H1 (cell line): ENCODE measurements at regions not wholly inside any gene's neighbourhood (a gene's known extent, or its start where the extent isn't known, plus 50 kb on each side); places are given as distances from the start of the nearest gene placed in this dataset.

Source experiments
- CTCF ChIA-PET: fragments of 300-600 bp; sonication (Branson Sonifier 250); formaldehyde crosslinking; loops from one replicate; lab custom pipeline; 2021; ENCODE audit not compliant: partially characterized antibody; lab: Charles Lee
- POLR2A ChIA-PET: fragments of 300-600 bp; sonication (Branson Sonifier 250); formaldehyde crosslinking; loops from one replicate; lab custom pipeline; 2021; ENCODE audit warnings: inconsistent platforms; ENCODE audit not compliant: partially characterized antibody; lab: Charles Lee
- DNase-seq, 2 experiments: peaks; one replicate each; pipeline versions ENCODE4 v3.0.0 to v3.0.0-alpha.2; 2010 to 2022; ENCODE audit warnings: low spot score in 2 of 2, low read depth in 1 of 2, mixed read lengths in 1 of 2
- FAIRE-seq: peaks from 2 replicates; lab custom pipeline; 2011; peaks lifted over from hg19 to GRCh38; lab: Jason Lieb, UNC
- H2AFZ ChIP-seq: 2 replicates; pipeline ENCODE4 v1.8.1; 2012; ENCODE audit warnings: low read length, inconsistent platforms
- H2AK5ac ChIP-seq: 2 replicates; pipeline ENCODE4 v1.6.1; 2013; ENCODE audit warnings: low read depth, low read length
- H2BK120ac ChIP-seq: replicated peaks from 2 replicates; pipeline ENCODE3; 2013; ENCODE audit warnings: low read depth, low read length, inconsistent platforms
- H2BK12ac ChIP-seq: 2 replicates; pipeline ENCODE4 v1.6.1; 2013; ENCODE audit warnings: low read depth, low read length
- H2BK15ac ChIP-seq: 2 replicates; pipeline ENCODE4 v1.6.1; 2013; ENCODE audit warnings: low read length
- H2BK20ac ChIP-seq: 2 replicates; pipeline ENCODE4 v1.6.1; 2013; ENCODE audit warnings: low read length
- H2BK5ac ChIP-seq: 2 replicates; pipeline ENCODE4 v1.6.1; 2013; ENCODE audit warnings: low read depth, low read length
- H3K14ac ChIP-seq: 2 replicates; pipeline ENCODE4 v1.6.1; 2013; ENCODE audit warnings: inconsistent platforms; ENCODE audit not compliant: insufficient read length
- H3K18ac ChIP-seq: 2 replicates; pipeline ENCODE4 v1.6.1; 2013; ENCODE audit warnings: low read length; ENCODE audit errors: extremely low read depth
- H3K23ac ChIP-seq: 2 replicates; pipeline ENCODE4 v1.6.1; 2013; ENCODE audit warnings: inconsistent platforms; ENCODE audit not compliant: insufficient read length
- H3K23me2 ChIP-seq: 2 replicates; pipeline ENCODE4 v1.6.1; 2013; ENCODE audit warnings: low read depth, low read length
- H3K27ac ChIP-seq: 2 replicates; pipeline ENCODE4 v1.6.1; 2011; ENCODE audit warnings: low read depth, low read length, inconsistent platforms
- H3K27me3 ChIP-seq, 4 experiments: replicated peaks in 1 of 4; 1 replicate in 1 of 4; 2 replicates in 3 of 4; pipeline versions ENCODE4 v1.6.1 to v1.8.1; 2011 to 2013; ENCODE audit warnings: low read length in 3 of 4, mild to moderate bottlenecking in 3 of 4, inconsistent platforms in 2 of 4, mixed read lengths in 2 of 4, moderate library complexity in 1 of 4; ENCODE audit not compliant: control insufficient read depth in 3 of 4, insufficient read depth in 3 of 4; ENCODE audit errors: extremely low read depth in 1 of 4
- H3K36me3 ChIP-seq, 4 experiments: 2 replicates each; pipeline versions ENCODE4 v1.6.1 to v1.8.1; 2011 to 2013; ENCODE audit warnings: mild to moderate bottlenecking in 4 of 4, low read length in 3 of 4, moderate library complexity in 2 of 4, control low read depth in 1 of 4, inconsistent platforms in 1 of 4; ENCODE audit not compliant: insufficient read depth in 4 of 4, control insufficient read depth in 2 of 4
- H3K4ac ChIP-seq: replicated peaks from 2 replicates; pipeline ENCODE3; 2013; ENCODE audit warnings: low read length, low read depth, mixed read lengths, inconsistent platforms; ENCODE audit not compliant: insufficient read length
- H3K4me1 ChIP-seq, 4 experiments: replicated peaks in 1 of 4; 1 replicate in 1 of 4; 2 replicates in 3 of 4; pipeline versions ENCODE4 v1.6.1 to v1.8.1; 2011 to 2013; ENCODE audit warnings: low read length in 3 of 4, inconsistent platforms in 2 of 4, mixed read lengths in 1 of 4; ENCODE audit not compliant: insufficient read depth in 4 of 4, control insufficient read depth in 3 of 4
- H3K4me2 ChIP-seq, 2 experiments: 2 replicates each; pipeline versions ENCODE4 v1.6.1 to v1.8.1; 2011 to 2013; ENCODE audit warnings: low read depth in 2 of 2, low read length in 2 of 2, control low read depth in 1 of 2, inconsistent platforms in 1 of 2, mild to moderate bottlenecking in 1 of 2; ENCODE audit not compliant: insufficient read depth in 1 of 2
- H3K4me3 ChIP-seq, 4 experiments: fragments of 200-600, 300-600 bp in 1 of 4; sonication (generic), shearing (Covaris generic), sonication (Bioruptor Twin) in 1 of 4; 2 replicates each; pipeline versions ENCODE4 v1.5.1 to v1.8.1; 2011 to 2016; ENCODE audit warnings: low read length in 4 of 4, low read depth in 3 of 4, control low read depth in 2 of 4, inconsistent platforms in 2 of 4, mild to moderate bottlenecking in 2 of 4, mixed read lengths in 1 of 4, moderate library complexity in 1 of 4; ENCODE audit not compliant: insufficient read depth in 2 of 4; ENCODE audit errors: extremely low read depth in 1 of 4
- H3K56ac ChIP-seq: replicated peaks from 2 replicates; pipeline ENCODE3; 2013; ENCODE audit warnings: low read depth, mild to moderate bottlenecking, mixed read lengths, low read length, inconsistent platforms; ENCODE audit not compliant: insufficient read length
- H3K79me1 ChIP-seq: 2 replicates; pipeline ENCODE4 v1.6.1; 2013; ENCODE audit warnings: low read depth, low read length, control low read depth
- H3K79me2 ChIP-seq, 2 experiments: 2 replicates each; pipeline versions ENCODE4 v1.6.1 to v1.8.1; 2012 to 2013; ENCODE audit warnings: low read length in 2 of 2, mild to moderate bottlenecking in 2 of 2, inconsistent platforms in 1 of 2; ENCODE audit not compliant: insufficient read depth in 2 of 2, control insufficient read depth in 1 of 2
- H3K9ac ChIP-seq, 4 experiments: replicated peaks in 1 of 4; 1 replicate in 1 of 4; 2 replicates in 3 of 4; pipeline versions ENCODE4 v1.6.1 to v1.8.1; 2011 to 2013; ENCODE audit warnings: low read depth in 3 of 4, low read length in 3 of 4, control low read depth in 2 of 4, mild to moderate bottlenecking in 2 of 4, moderate library complexity in 2 of 4, inconsistent platforms in 1 of 4; ENCODE audit errors: extremely low read depth in 1 of 4
- H3K9me3 ChIP-seq, 2 experiments: 2 replicates each; pipeline versions ENCODE4 v1.6.1 to v1.8.1; 2012 to 2013; ENCODE audit warnings: mild to moderate bottlenecking in 2 of 2, moderate library complexity in 2 of 2, control low read depth in 1 of 2, inconsistent platforms in 1 of 2, low read depth in 1 of 2, low read length in 1 of 2, mixed read lengths in 1 of 2; ENCODE audit not compliant: insufficient read depth in 2 of 2
- H4K20me1 ChIP-seq, 2 experiments: replicated peaks in 1 of 2; 2 replicates each; pipeline versions ENCODE3 to v1.8.1; 2011 to 2013; ENCODE audit warnings: inconsistent platforms in 2 of 2, low read length in 2 of 2, mild to moderate bottlenecking in 1 of 2; ENCODE audit not compliant: insufficient read depth in 2 of 2, control insufficient read depth in 1 of 2
- H4K5ac ChIP-seq: 2 replicates; pipeline ENCODE4 v1.6.1; 2013; ENCODE audit warnings: low read length, low read depth, mixed read lengths, inconsistent platforms; ENCODE audit not compliant: insufficient read length
- H4K8ac ChIP-seq: 2 replicates; pipeline ENCODE4 v1.8.0; 2013; ENCODE audit warnings: mild to moderate bottlenecking, moderate library complexity, low read length, inconsistent platforms; ENCODE audit not compliant: insufficient read depth; ENCODE audit errors: extremely low read depth
- H4K91ac ChIP-seq: replicated peaks from 2 replicates; pipeline ENCODE3; 2013; ENCODE audit warnings: low read length, mixed read lengths, inconsistent platforms; ENCODE audit not compliant: insufficient read length
- BACH1 ChIP-seq: IDR thresholded peaks from 2 replicates; pipeline ENCODE4 v1.6.1; 2012; ENCODE audit warnings: low read length, improper control_type of control experiment
- CREB1 ChIP-seq: IDR thresholded peaks from 2 replicates; pipeline ENCODE4 v1.6.1; 2012; ENCODE audit warnings: inconsistent platforms
- CTBP2 ChIP-seq: IDR thresholded peaks from 2 replicates; pipeline ENCODE4 v1.7.0; 2011; ENCODE audit warnings: borderline replicate concordance, mild to moderate bottlenecking, moderate library complexity, mixed read lengths, low read length; ENCODE audit not compliant: insufficient read depth, insufficient read length
- EZH2 ChIP-seq: fragments of 200-600 bp; sonication (generic); IDR thresholded peaks from 2 replicates; pipeline ENCODE4 v1.7.1; 2012; ENCODE audit warnings: low read depth, mild to moderate bottlenecking, moderate library complexity, low read length, inconsistent platforms; ENCODE audit not compliant: severe bottlenecking
- GTF2F1 ChIP-seq: IDR thresholded peaks from 2 replicates; pipeline ENCODE4 v1.6.1; 2012; ENCODE audit warnings: low read depth, low read length, improper control_type of control experiment, borderline replicate concordance
- HDAC6 ChIP-seq: IDR thresholded peaks from one replicate; pipeline ENCODE4 v1.7.1; 2012; ENCODE audit warnings: low read depth, mild to moderate bottlenecking, inconsistent platforms, low read length, moderate library complexity
- KDM4A ChIP-seq: IDR thresholded peaks from one replicate; pipeline ENCODE4 v1.7.1; 2012; ENCODE audit warnings: low read depth, mild to moderate bottlenecking, moderate library complexity, low read length, inconsistent platforms; ENCODE audit not compliant: severe bottlenecking
- MAFK ChIP-seq: IDR thresholded peaks from 2 replicates; pipeline ENCODE4 v1.6.1; 2012; ENCODE audit warnings: low read depth, mild to moderate bottlenecking, improper control_type of control experiment, low read length
- NRF1 ChIP-seq: IDR thresholded peaks from 2 replicates; pipeline ENCODE4 v1.6.1; 2011; ENCODE audit warnings: mild to moderate bottlenecking, low read depth, low read length, improper control_type of control experiment
- SIX5 ChIP-seq: IDR thresholded peaks from 2 replicates; pipeline ENCODE4 v1.6.1; 2011; ENCODE audit warnings: mild to moderate bottlenecking, low read depth, low read length
- SP2 ChIP-seq: IDR thresholded peaks from 2 replicates; pipeline ENCODE4 v1.6.1; 2012; ENCODE audit warnings: mild to moderate bottlenecking, low read length, inconsistent platforms
- WGBS, 2 experiments: shearing (Covaris generic) in 1 of 2; methylation state at CpG; one replicate each; pipeline versions ENCODE4 v1.1.6 to v1.1.7; 2013 to 2015; ENCODE audit warnings: low lambda C conversion rate in 2 of 2, mixed read lengths in 2 of 2, inconsistent platforms in 1 of 2, low coverage in 1 of 2, missing lambda C conversion rate in 1 of 2; ENCODE audit not compliant: insufficient replicate concordance in 2 of 2, insufficient coverage in 1 of 2, insufficient read length in 1 of 2; ENCODE audit errors: extremely low coverage in 1 of 2, missing lambda C conversion rate in 1 of 2; 5-methylcytosine and 5-hydroxymethylcytosine counted together

DNA sequence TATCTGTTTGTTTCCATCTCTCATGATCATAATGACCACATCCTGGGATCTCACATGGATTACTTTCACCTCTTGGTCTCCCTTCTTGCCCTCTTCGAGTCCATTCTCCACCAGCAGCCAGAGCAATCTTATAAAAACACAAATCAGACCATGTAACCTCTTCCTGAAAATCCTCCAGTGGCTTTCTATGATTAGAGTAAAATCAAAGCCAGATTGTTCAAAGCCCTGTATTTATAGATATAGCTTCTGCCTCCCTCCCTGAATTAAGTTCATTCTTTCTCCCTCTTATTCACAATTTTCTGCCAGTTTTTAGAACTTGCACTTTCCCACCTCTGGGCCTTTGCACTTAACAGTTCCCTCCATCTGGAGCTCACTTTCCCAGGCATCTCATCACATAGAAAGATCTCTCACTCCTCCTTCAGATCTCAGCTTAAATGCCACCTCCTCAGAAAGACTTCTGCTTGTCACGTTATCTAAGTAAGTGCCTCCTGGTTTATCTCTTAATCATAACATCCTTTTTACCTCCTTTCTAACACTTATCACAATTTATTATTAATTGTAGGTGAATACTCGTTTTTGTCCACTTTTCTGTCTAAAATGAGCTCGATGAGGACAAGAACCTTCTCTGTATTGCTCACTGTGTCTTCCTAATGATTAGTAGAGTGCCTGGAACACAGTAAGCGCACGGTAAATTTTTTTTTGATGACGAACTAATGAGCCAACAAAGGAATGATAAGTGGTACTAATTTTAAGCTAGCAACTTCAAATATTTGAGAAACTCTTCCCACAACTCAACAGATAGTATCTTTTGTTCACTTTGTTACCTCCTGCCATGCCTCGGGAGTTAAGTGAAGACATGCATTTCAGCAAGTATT, 80.5 kb downstream of the CYB561 start:
- no peak overlapping the region for H4K8ac ChIP-seq
- H3K56ac ChIP-seq: no peak overlapping the region
- no peak overlapping the region for H2BK120ac ChIP-seq
- H3K27ac ChIP-seq: no peak overlapping the region
- CTCF ChIA-PET: interaction anchor here (1.2 to 1.4 kb wide), 3 partner anchors 8 to 60 kb away, joined by 3 to 5 read pairs (median 3); no protein-coding TSS in a partner anchor
- H3K36me3 ChIP-seq: no peaks in the 10 kb centered on the region
- WGBS, 2 experiments: 83% methylated on average over 8 of the region's 8 CpGs; no CpG with 5 or more reads in 1 of the 2 experiments
- H3K79me1 ChIP-seq: no peaks in the 10 kb centered on the region
- TF ChIP-seq HDAC6: no peak
- no peak for TF ChIP-seq CREB1
- no peak for TF ChIP-seq EZH2
- TF ChIP-seq CTBP2: no peak
- TF ChIP-seq NRF1: no peak
- TF ChIP-seq SP2: no peak
- no peak for TF ChIP-seq GTF2F1
- no peak for TF ChIP-seq BACH1
- TF ChIP-seq MAFK: no peak
- TF ChIP-seq SIX5: no peak
- no peak for TF ChIP-seq KDM4A
- no peak overlapping the region for H3K9ac ChIP-seq
- H2BK15ac ChIP-seq: no peak overlapping the region
- no peak overlapping the region for H2AK5ac ChIP-seq
- H4K91ac ChIP-seq: no peak overlapping the region
- no peaks in the 10 kb centered on the region for H3K23me2 ChIP-seq
- H2BK5ac ChIP-seq: no peak overlapping the region
- no peak for FAIRE-seq
- H3K9me3 ChIP-seq: no peaks in the 10 kb centered on the region
- POLR2A ChIA-PET: interaction anchor here (0.6 to 1.0 kb wide), 2 partner anchors 14 to 256 kb away, joined by 3 read pairs; no protein-coding TSS in a partner anchor
- no peak overlapping the region for H3K23ac ChIP-seq
- no peak overlapping the region for H2BK12ac ChIP-seq
- no peaks in the 10 kb centered on the region for H3K79me2 ChIP-seq
- H3K27me3 ChIP-seq: no peaks in the 10 kb centered on the region
- no peak overlapping the region for H4K5ac ChIP-seq
- no peak overlapping the region for H2AFZ ChIP-seq
- no peaks in the 10 kb centered on the region for H3K4me1 ChIP-seq
- H3K4ac ChIP-seq: no peak overlapping the region
- DNase-seq: no peak
- no peak overlapping the region for H2BK20ac ChIP-seq
- no peak overlapping the region for H3K4me3 ChIP-seq
- H3K18ac ChIP-seq: no peak overlapping the region
- H4K20me1 ChIP-seq: no peaks in the 10 kb centered on the region
- no peak overlapping the region for H3K4me2 ChIP-seq
- H3K14ac ChIP-seq: no peak overlapping the region
